Hematopoietic multipotent progenitor cell (in vitro differentiated cells): ENCODE measurements at regions not wholly inside any gene's neighbourhood (a gene's known extent, or its start where the extent isn't known, plus 50 kb on each side); places are given as distances from the start of the nearest gene placed in this dataset.

Experiments used
- DNase-seq, 3 donors: peaks; one replicate each; pipeline ENCODE4 v3.0.0-alpha.2; 2011 to 2015; ENCODE audit warnings: low read depth in 2 of 3, low spot score in 2 of 3

DNA sequence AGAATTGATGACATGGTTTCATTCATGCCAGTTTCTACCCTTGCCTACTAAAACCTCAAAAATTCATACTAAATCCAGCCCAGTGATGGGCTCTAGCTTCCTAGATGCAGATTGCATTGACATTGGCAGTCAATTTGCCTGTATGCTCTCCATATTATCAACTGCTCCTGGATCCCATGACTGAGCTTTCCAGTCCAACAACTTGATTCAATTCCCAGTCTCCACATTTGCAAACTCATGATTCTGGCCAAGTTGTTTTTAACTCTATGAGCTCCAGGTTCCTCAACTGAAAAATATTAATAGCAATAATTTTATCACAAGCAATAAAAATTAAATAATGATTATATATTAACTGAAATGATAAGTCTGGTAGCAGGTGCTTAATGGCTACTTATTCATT is 51.0 kb upstream of the DSC1 start:
- DNase-seq, result no peak

DNA sequence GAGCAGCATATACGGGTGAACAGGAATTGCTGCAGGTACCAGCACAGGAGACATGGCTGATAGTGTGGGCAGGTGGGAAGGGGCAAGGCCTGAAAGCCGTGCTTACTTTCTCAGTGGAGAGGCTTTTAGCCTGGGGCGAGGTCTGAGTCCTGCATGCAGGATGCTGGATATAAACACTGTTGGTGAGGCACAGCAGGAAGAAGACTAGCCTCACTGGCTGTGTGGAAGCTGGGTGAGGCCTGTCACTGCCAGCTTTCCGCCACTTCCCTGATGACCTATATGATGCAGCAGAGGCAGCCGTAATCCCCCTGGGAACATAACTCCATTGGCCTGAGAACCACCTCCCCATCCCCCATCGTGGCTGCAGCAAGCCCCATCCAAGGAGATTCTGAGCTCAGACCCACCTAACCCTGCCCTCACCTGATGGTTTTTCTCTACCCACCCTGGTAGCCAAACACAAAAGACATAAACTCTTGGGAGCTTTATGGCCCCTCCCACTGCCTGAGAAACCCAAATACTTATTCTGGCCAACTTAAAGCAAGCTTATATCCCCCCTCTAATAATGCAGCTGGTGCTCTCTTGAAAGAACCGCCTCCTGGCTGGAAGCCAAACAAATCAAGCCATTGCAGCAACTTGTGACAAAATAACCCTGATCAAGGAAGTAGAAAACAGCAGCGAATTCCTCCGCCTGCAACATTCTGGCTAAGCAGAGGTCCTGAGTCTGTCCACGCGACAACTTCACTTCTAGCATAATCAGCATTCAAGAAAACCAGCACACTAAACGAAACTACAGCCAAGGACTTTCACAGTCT is 54.6 kb upstream of the DSC1 start:
- no peak for DNase-seq

DNA sequence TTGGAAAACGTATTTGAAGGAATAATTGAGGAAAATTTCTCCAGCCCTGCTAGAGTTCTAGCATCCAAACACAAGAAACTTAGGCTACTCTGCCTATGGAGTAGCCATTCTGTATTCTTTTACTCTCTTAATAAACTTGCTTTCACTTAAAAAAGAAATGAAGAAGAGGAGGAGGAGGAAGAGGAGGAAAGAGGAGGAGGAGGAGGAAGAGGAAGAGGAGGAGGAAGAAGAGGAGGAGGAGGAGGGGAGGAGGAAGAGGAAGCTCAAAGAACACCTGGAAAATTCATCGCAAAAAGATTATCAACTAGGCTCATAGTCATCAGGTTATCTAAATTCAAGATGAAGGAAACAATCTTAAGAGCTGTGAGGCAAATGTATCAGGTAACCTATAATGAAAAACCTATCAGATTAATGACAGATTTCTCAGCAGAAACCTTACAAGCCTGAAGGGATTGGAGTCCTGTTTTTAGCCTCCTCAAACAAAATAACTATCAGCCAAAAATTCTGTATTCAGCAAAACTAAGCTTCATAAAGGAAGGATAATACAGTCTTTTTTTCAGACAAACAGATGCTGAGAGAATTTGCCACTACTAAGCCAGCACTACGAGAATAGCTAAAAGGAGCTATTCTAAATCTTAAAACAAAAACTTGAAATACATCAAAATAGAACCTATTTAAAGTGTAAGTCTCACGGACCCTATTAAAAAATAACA is 56.2 kb upstream of the DSC1 start:
- no peak for DNase-seq

DNA sequence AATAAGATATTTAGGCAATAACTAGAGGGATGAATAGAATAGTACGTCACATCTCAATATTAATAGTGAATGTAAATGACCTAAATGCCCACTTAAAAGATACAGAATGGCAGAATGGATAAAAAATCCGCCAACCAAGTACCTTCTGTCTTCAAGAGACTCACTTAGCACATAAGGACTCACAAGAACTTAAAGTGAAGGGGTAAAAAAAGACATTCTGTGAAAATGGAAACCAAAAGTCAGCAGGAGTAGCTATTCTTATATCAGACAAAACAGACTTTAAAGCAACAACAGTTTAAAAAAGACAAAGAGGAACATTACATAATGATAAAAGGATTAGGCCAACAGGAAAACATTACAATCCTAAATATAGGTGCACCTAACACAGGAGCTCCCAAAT is 56.7 kb upstream of the DSC1 start:
- DNase-seq, result no peak

DNA sequence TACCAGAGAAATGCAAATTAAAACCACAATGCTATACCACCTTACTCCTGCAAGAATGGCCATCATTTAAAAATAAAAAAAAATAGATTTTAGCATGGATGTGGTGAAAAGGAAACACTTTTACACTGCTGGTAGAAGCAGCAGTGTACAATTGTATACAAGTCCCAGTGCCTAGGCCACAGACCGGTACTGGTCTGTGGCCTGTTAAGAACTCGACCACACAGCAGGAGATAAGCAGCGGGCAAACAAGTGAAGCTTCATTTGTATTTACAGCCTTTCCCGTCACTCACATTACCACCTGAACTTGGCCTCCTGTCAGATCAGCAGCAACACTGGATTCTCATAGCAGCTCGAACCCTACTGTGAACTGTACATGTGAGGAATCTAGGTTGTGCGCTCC is 60.7 kb upstream of the DSC1 start:
- DNase-seq, result no peak

DNA sequence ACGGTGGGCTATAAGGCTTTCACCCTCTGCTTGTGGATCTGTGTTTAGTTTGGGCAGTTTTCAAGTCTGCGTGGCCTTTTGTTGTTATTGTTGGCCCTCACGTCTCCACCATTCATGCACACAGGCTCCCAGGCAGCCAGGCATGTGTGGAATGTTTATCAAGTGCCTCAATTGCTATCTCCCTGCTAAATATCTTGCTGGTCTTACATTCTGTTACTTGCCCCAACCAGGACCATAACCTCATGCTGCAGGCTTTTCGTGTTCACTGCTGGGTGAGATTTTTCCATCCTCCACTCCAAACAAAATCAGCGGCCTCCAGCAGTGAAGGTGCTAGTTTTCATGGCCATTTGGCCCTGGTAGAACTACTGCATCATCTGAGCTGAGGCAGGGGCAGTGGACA is 63.0 kb upstream of the DSC1 start:
- DNase-seq, result no peak

DNA sequence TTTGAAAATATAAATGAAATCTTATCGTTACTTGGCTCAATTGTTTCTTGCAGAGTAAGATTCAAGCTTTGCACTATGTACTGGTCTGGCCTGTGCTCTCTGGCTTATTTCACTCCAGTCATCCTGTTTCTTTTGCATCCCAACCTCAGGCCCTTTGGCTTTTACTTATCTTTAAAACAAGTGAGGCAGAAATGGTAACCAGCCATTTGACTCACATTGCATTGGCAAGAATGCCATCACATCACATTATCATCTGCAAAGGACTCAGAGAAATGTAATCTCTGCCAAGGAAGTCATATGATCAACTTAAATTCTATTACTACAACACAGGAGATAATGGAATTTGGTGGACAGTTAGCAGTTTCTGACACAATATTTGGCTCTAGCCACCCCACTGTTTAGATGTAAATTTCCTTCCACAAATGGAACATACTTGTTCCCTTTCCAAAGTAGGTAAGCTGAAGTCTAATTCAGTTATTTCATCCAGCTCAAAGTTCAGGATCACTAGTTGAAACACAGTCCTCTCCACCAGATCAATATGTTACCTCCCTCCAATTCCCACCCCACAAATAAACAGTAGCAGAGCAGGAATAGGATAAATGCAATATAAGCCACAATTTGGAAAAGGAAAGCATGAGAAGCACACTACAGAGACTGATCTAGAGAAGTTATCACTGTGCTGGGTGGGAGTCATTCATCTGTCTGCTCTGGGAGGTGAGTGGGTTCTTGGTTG is 65.0 kb upstream of the DSC1 start:
- no peak for DNase-seq

DNA sequence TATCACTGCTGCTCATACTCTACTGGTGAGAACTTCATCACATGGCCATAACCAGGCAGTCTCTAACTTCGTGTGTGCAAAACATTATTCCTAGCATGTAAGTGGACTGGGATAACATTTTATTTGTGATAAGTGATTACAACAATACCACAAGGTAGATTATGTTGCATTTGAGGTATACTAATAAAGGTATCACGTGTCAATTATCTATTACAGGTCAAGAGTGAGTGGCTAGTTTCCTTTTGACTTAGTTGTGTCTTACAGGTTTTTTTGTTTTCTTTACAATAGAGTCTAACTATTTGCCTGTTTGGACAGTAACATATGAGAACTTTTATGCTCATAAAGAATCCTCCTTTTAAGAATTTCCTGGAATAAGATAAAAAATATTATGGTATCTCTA is 67.2 kb upstream of the DSC1 start:
- DNase-seq, result no peak

DNA sequence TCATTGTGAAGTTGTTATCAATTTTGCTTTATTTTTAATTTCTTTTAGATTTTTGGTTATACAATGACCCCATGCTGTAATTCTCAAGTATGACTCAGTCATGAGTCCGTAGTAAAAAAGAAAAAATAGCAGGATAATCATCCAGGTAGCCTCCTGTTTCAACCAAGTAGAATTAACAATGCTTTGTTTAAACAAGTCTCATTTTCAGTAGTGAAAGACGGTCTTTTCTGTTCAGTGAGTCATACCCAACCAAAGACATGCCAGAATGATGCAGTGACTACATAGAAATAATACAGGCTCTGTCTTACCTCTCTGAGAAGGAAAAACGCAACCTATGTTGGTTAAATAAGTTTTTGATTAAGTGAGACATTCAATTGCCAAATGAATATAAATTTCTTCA is 67.8 kb upstream of the DSC1 start:
- no peak for DNase-seq

DNA sequence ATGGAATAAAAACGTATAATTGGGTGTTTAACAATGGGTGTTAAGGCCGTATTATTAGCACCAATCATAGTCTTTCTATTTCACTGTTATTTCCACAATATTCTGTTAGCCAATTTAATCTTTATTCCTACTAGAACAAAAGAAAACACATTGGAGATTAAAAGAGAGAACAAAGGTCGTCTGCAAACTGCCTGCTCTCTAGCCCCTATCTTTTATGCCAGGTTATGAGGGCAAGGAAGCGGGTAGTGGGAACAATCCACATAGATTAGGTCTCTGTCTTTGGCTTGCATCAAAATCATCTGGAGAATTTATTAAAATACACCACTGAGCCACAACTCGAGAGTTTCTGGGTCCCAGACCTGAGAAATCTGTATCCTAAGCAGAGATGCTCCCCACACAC is 69.4 kb upstream of the DSC1 start:
- DNase-seq, result no peak

DNA sequence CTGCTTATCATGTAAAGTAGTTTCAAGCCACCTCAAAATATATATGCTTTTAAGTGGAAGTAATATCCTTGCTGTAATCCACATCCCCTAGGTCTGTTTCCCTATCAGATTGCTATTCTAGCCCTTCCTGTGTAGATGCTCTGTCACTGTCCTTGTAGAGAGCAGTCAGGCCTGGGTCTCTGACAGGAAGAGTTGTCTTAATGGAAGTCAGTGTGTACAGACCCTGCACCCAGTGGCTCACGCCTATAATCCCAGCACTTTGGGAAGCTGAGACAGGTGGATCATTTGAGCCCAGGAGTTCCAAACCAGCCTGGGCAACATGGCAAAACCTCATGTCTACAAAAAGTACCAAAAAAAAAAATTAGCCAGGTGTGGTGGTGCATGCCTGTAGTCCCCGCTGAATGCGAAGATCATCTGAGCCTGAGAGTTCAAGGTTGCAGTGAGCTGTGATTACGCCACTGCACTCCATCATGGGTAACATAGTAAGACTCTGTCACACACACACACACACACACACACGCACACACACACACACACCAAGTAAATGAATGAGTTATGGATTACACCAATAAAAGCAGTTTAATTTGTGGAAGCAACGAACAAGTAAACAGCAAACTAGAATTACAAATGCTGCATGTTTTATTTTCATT is 70.2 kb upstream of the DSC1 start:
- DNase-seq, result no peak

DNA sequence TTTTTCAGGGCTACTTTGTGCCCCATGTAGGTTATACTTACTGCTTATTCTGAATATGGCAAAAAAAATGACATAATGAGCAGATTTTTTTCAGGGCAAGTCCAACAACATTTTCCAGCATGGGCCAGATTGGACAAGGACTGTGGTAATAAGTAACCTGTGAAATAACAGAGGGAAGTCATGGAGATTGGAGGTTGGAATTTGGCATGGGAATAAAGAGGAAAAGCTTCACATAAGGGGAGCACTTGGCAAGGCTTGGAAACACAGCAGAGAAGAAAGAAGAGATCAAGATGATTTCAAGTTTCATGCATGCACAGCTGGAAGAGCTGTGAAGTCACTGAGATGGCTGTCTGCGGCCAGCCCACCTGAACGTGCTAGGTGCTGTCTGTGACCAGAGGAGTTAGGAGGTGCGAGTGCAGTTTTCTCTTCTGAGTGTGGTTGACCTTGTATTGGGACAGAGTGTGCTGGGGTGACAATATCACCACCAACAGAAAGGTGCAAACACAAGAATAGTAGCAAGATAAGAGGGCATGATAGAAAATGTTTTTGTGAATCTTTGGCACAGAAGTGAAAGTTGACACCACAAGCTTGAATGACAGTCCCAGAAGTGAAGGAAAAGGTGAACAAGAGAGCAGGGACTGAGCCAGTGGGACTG is 71.1 kb upstream of the DSC1 start:
- no peak for DNase-seq

DNA sequence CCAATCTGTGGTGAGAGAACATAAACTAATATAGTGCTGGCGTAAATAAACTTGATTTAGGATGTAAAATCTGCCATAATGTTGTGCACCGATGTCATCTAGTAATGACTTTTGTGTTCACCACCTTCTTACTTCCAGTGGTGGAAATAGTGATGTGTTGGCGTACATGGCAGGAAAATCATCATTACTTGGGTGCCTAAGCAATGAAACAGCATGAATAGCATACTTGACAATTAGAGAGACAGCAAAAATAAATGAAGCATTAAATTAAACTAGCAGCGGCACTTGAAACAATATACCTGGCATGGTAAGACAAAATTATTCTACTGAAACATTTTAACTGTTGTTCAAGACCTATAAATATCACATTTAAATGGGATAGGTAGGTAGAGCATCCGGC is 73.2 kb upstream of the DSC1 start:
- no peak for DNase-seq

DNA sequence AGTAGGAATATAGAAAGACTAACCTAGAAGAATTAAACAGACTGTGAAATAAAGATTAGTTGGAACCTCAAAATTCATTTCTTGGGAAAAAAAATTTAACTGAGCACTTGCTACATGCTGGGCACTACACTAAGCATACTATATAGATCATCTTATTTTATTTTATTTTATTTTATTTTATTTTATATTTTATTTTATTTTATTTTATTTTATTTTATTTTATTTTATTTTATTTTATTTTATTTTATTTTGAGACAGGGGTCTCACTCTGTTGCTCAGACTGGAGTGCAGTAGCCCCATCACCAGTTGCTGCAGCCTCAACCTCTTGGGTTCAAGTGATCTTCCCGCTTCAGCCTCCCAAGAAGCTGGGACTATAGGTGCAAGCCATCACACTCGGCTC is 74.5 kb upstream of the DSC1 start:
- DNase-seq, result no peak

DNA sequence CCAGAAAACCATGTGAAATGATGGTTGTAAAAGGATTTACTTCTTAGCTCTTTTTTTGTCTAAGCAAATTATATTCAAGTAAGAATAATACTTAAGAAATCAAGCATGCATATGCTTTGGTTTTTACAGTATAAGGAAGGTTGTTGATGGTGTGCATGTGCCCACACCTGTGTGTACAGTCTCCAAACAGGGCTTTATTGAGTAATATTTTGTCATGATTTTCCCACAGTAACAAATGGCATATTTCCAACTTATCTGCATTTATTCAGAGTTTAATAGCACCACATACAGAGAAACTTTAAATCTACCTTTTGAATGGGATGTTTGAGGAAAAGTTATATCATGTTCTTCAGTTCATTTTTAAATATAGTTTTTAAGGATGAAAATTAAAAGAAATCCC is 76.5 kb upstream of the DSG1 start:
- no peak for DNase-seq

DNA sequence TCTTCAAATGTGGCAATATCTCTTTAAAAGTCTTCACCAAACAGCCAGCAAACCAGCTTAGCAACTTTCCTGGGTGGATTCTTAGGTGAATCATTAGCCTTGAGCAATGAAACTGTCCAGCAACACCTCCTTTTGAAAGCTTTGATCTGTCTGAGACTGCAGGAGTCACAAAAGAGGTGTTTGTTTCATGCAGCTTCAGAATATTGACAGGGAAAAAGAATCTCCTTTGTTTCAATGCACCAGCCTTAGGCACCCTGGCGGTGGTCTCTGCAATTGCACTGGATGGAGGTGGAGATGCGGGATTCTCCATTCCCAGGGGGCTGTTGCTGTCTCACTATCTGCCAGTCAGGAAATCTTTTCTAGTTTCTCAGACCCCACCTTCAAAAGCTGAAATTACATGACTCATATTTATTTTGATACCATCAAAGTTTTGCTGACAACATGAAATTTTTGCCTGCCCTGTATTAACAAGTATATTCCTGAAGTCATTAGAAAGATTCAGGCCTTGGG is 76.0 kb upstream of the DSG1 start:
- DNase-seq, result no peak

DNA sequence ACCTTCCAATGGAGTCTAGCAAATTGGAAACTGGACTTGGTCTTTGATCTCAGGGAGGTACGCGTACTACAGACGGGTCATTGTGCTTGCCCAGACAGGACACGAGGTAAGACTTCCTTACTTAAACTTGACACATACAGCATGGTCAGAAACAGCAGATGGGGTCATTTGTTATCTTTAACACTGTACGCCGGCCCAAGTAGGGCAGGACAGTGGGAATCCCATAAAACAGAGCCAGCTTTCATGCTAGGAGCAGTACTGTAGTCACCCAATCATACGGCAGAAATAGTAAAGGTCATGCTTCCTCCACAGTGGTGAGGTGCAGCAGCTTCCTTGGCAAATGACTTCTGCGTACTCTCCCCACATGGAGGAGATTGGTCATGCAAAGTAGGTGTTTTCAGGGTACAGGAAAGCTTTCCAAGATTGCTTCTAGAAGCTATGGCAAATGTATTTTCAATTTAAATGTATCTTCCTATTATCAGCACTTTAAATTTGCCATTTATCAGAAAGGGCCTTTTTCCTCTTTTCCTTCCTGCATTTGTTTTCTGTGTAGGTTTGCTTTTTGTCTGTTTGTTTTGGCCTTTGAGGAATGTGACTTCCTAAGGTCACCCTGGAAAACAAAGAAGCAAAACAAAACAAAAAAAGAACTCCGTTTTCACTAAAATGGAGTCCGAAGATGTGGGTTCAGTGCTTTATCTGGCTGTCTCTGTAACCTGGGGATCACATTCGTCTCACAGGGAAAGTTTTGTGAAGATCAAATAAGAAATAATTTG is 74.0 kb upstream of the DSG1 start:
- DNase-seq, result no peak

DNA sequence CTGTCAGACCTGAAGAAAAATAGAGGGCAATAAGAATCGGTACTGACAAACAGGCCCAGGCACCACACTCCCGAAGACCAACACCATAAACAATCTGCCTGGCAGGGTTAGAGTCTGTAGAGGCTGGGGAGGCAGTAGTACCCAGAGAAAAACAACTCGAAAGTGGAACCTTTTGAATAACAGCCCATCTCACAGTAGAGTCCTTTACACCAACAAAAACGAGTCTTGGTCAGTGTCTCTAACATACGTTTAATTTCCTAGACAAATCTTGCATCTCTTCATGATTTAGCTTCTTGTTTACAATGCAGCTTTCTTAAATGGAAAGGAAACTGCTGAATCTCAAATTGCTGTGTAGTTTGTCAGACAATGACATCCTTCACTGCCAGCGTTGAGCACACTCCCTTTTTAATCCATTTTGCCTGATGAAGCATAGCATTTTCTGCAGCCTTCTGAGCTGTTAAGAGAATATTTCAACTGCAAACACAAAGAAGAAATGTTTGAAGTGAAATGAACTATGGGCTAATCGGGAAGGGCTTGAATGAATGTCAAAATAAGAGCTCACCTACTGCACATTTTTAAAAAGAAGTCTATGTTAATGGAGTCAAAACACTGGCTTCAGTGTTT is 73.1 kb upstream of the DSG1 start:
- DNase-seq, result no peak

DNA sequence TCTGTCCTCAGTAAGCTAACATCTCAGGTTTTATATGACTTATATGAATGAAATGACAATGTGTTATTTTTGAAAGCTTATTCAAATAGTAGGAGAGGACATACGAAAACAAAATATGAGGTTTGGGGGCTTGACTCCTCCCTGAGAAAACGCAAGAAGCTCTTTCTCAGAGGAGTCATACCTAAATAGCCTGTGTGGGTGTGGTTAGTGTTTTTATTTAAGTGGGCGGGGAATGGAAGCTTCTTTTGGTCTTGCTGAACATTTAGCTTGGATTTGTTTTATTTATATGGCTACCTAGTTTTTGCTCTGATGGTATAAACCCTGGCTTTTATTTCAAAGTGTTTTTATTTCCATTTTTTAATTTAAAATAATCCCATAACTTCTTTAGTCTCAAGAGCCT is 72.1 kb upstream of the DSG1 start:
- no peak for DNase-seq
